ENCODE measurements at regions not wholly inside any gene's neighbourhood (a gene's known extent, or its start where the extent isn't known, plus 50 kb on each side); places are given as distances from the start of the nearest gene placed in this dataset.

GRCh38 chr10:131480066-131480465 lies 168.5 kb upstream of the TCERG1L start:
- no peak for DNase-seq (ENCODE audit: low read depth in 2 of 2, low spot score in 1 of 2)

GRCh38 chr10:131480861-131481260 lies 169.3 kb upstream of the TCERG1L start:
- DNase-seq (ENCODE audit: low read depth in 2 of 2, low spot score in 1 of 2), result no peak

GRCh38 chr10:131485732-131486131 lies 174.2 kb upstream of the TCERG1L start:
- DNase-seq (ENCODE audit: low read depth in 2 of 2, low spot score in 1 of 2), result no peak

- DNase-seq (ENCODE audit: low read depth in 2 of 2, low spot score in 1 of 2), result no peak
Observed at GRCh38 chr10:131487822-131488221, 176.3 kb upstream of the TCERG1L start.

- no peak for DNase-seq (ENCODE audit: low read depth in 2 of 2, low spot score in 1 of 2)
Observed at GRCh38 chr10:131490991-131491594, 179.6 kb upstream of the TCERG1L start.

- no peak for DNase-seq (ENCODE audit: low read depth in 2 of 2, low spot score in 1 of 2)
Observed at GRCh38 chr10:131492211-131492857, 180.8 kb upstream of the TCERG1L start.

- no peak for DNase-seq (ENCODE audit: low read depth in 2 of 2, low spot score in 1 of 2)
Observed at GRCh38 chr10:131493432-131493831, 181.9 kb upstream of the TCERG1L start.

GRCh38 chr10:131494451-131494850 lies 182.9 kb upstream of the TCERG1L start:
- no peak for DNase-seq (ENCODE audit: low read depth in 2 of 2, low spot score in 1 of 2)

GRCh38 chr10:131495224-131495623 lies 183.7 kb upstream of the TCERG1L start:
- no peak for DNase-seq (ENCODE audit: low read depth in 2 of 2, low spot score in 1 of 2)

GRCh38 chr10:131495892-131496291 lies 184.4 kb upstream of the TCERG1L start:
- DNase-seq (ENCODE audit: low read depth in 2 of 2, low spot score in 1 of 2), result no peak

GRCh38 chr10:131496351-131497052 lies 185.0 kb upstream of the TCERG1L start:
- no peak for DNase-seq (ENCODE audit: low read depth in 2 of 2, low spot score in 1 of 2)

- no peak for DNase-seq (ENCODE audit: low read depth in 2 of 2, low spot score in 1 of 2)
Observed at GRCh38 chr10:131499566-131499965, 188.0 kb upstream of the TCERG1L start.

GRCh38 chr10:131500181-131500580 lies 188.7 kb upstream of the TCERG1L start:
- DNase-seq (ENCODE audit: low read depth in 2 of 2, low spot score in 1 of 2), result no peak

- no peak for DNase-seq (ENCODE audit: low read depth in 2 of 2, low spot score in 1 of 2)
Observed at GRCh38 chr10:131500892-131501291, 189.4 kb upstream of the TCERG1L start.

- DNase-seq (ENCODE audit: low read depth in 2 of 2, low spot score in 1 of 2), result no peak
Observed at GRCh38 chr10:131503992-131504391, 192.5 kb upstream of the TCERG1L start.

- no peak for DNase-seq (ENCODE audit: low read depth in 2 of 2, low spot score in 1 of 2)
Observed at GRCh38 chr10:131511391-131511790, 199.9 kb upstream of the TCERG1L start.

GRCh38 chr10:131512852-131513251 lies 201.3 kb upstream of the TCERG1L start:
- DNase-seq (ENCODE audit: low read depth in 2 of 2, low spot score in 1 of 2), result no peak

GRCh38 chr10:131513445-131513844 lies 201.9 kb upstream of the TCERG1L start:
- no peak for DNase-seq (ENCODE audit: low read depth in 2 of 2, low spot score in 1 of 2)

GRCh38 chr10:131513901-131514300 lies 202.4 kb upstream of the TCERG1L start:
- DNase-seq (ENCODE audit: low read depth in 2 of 2, low spot score in 1 of 2), result no peak

- DNase-seq (ENCODE audit: low read depth in 2 of 2, low spot score in 1 of 2), result no peak
Observed at GRCh38 chr10:131514454-131514853, 202.9 kb upstream of the TCERG1L start.

GRCh38 chr10:131516285-131516684 lies 204.8 kb upstream of the TCERG1L start:
- DNase-seq (ENCODE audit: low read depth in 2 of 2, low spot score in 1 of 2), result no peak

GRCh38 chr10:131517781-131518180 lies 206.3 kb upstream of the TCERG1L start:
- no peak for DNase-seq (ENCODE audit: low read depth in 2 of 2, low spot score in 1 of 2)
